ENCODE measurements at regions not wholly inside any gene's neighbourhood (a gene's known extent, or its start where the extent isn't known, plus 50 kb on each side); places are given as distances from the start of the nearest gene placed in this dataset.

- DNase-seq, result no peak
Measured at GRCh38 chr1:24999426-24999825, 69.3 kb upstream of the RUNX3 start.

- no peak for DNase-seq
Measured at GRCh38 chr1:24998563-24999245, 68.6 kb upstream of the RUNX3 start.

- DNase-seq, result no peak
Measured at GRCh38 chr1:24996983-24997893, 67.2 kb upstream of the RUNX3 start.

DNA sequence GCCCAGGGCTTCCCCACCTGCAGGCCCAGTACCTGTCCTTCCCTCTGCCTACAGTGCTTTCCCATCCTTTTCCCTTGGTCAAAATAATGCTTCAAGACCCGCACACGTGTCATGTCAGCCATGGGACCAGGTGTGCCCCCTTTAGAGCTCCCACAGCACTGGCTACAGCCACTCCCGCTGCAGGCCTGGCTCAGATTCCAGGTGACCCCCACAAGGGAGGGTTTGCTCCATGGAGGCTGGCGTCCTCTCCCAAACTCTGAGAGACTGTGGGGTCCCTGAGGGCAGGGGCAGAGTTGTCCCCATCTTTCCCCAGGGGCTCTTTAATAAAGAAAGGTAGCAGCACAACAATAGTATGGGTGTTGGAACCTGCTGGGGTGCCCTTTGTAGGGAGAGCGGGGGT lies 66.4 kb upstream of the RUNX3 start:
- DNase-seq, result no peak

GRCh38 chr1:24995661-24996060 lies 65.6 kb upstream of the RUNX3 start:
- DNase-seq, result no peak

DNA sequence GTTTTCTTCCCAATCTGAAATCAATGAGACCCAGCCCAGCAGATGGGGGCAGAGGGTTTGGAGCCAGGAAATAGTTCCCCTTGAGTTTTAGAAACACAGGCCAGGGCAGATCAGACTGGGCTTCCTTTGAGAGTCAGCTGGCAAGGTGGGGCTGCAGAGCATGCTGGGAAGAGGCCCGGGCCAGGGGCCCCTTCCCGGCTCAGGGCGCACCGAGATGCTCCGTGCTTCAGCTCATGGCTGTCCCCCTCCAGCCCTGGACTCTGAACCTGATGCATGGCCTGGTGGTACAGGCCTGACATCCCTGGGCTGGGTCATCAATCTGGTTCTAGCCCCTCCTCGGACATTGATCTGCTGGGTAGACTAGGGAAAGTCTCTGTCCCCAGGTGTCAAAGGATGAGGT lies 65.1 kb upstream of the RUNX3 start:
- DNase-seq, result no peak

- DNase-seq, result no peak
Measured at GRCh38 chr1:24993871-24994580, 64.0 kb upstream of the RUNX3 start.

DNA sequence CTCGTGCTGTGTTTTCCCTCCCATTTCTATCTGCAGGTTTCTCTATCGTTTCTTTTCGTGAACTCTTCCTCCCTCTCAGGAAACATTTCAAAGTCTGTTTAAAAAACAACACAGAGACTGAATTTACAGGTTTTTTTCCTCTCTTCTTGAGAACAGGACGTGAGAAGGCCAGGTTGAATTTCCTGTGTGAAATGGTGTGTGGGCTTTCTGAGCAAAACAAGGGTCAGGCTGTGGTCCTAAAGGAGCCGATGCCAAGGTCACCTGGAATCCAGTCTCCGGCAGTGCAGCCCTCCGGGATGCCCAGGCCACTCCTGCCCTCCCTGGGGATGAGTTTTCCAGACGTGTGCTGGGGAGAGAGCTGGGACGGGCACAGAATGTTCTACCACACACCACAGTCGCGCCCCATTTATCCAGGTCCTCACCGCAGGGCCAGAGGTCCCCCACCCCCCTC lies 62.7 kb upstream of the RUNX3 start:
- no peak for DNase-seq

- DNase-seq, result no peak
Measured at GRCh38 chr1:24992124-24992760, 62.2 kb upstream of the RUNX3 start.

- DNase-seq, result no peak
Measured at GRCh38 chr1:24991697-24992096, 61.6 kb upstream of the RUNX3 start.

- no peak for DNase-seq
Measured at GRCh38 chr1:24990779-24991641, 60.9 kb upstream of the RUNX3 start.

DNA sequence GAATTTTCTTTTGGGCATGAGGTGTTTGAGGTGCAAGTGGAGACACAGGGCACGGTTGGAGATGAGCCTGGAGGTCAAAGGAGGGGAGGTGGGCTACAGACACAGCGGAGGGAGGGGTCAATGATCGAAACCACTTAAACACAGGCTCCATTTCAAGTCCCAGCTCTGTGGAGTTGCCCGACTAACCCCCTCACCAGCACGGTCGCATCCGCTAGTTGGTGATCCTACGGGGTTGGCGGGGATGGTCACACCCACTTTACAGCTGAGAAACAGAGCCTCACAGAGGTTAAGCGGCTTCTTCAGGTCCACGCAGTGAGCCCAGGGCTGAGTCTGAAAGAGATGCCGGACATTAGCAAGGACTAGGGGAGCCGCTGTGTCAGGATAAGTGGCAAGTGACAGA lies 60.1 kb upstream of the RUNX3 start:
- no peak for DNase-seq

DNA sequence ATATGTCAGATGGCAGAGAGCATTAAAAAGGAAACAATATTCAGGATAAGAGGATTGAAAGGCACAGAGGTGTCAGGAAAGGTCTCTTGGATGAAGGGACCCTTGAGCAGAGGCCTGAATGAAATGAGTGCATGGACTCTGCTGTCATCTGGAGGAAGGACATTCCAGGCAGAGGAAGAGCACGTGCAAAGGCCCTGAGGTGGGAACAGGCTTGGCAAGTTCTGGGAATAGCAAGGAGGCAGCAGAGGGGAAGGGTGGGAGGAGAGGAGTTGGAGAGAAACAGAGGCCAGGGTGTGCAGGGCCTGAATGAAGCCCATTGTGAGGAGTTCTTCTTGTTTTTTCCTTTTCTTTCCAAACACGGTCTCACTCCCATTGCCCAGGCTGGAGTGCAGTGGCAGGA lies 59.0 kb upstream of the RUNX3 start:
- DNase-seq, result no peak

- no peak for DNase-seq
Measured at GRCh38 chr1:24988558-24988912, 58.5 kb upstream of the RUNX3 start.

DNA sequence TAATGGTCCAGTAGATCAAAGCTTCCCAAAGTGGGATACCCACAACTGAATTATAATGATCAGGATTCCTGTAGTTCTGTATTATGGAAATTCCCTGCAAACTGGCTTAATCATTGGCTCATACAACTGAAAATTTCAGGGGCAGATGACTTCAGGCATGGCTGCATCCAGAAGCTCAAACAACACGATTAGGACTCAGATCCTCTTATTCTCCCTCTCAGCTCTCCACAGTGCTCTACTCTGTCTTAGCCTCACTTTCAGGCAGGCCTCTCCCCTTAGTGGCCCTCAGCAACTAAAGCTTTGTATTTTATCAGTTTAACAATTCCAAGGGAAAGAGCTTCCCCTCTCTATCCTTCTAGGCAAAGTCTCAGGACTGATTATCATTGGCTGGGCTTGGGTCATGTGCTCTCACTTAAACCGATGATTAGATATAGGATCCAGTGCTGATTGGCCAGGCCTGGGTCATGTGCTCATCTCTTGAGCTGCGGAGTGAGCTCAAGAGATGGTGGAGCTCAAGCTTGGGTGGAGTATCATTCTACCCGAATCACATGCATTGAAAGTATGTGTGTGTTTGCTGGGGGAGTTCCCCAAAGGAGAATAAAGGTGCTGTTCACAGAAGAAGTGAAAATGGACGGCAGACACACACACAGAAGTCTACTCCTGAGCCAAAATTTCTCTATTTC lies 57.9 kb upstream of the RUNX3 start:
- DNase-seq, result no peak

DNA sequence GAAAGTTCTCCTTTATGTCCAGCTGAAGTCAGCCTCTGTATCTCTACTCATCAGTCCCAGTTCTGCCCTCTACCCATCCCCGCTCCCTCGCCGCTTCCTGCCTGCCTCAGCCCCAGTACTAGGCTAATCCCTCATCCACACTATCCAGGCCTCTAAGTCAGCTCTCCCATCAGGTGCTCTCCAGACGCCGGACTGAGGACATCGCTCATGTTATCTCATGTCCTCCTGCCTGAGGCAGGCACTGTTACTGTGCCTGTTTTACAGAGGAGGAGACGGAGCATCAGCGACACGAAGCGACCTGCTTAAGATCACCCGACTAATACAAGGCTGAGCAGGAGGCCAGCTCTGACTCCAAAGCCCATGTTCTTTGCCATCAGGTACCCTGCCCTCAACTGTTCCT lies 57.3 kb upstream of the RUNX3 start:
- no peak for DNase-seq

- DNase-seq, result no peak
Measured at GRCh38 chr1:24986372-24986965, 56.4 kb upstream of the RUNX3 start.

GRCh38 chr1:24985737-24986136 lies 55.7 kb upstream of the RUNX3 start:
- no peak for DNase-seq

DNA sequence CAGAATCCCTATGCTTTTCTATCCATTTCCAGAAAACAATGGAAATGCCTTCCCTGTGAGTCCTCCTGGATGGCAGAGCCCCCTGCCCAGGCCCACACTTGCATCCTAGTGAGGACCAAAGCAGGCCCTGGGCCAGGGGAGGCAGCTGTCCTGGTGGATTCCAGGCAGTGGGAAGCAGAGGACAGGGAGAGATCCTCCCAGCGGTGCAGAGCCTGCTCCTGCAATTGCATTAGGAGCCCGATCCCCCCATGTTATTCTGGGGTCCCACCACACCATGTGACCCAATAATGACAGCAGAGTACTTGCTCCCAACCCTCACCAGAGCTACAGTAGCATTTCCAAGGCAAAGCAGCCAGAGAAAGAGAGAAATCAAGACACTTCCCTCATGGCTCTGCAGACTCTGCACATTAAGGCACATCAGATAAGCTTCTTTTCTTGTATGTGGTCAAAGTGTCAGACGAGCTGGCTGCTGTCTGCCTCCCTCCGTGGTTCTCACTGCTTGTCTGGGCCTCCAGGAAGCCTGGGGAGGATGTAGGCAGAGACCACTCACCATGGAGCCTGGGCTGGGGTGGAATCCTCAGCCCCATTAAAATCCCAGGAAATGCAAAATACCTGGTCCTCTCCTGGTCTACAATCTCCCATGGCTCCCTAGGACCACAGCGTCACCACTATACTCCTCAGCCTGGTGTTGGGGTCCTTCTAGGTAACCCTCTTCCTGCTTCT lies 54.9 kb upstream of the RUNX3 start:
- DNase-seq, result no peak

DNA sequence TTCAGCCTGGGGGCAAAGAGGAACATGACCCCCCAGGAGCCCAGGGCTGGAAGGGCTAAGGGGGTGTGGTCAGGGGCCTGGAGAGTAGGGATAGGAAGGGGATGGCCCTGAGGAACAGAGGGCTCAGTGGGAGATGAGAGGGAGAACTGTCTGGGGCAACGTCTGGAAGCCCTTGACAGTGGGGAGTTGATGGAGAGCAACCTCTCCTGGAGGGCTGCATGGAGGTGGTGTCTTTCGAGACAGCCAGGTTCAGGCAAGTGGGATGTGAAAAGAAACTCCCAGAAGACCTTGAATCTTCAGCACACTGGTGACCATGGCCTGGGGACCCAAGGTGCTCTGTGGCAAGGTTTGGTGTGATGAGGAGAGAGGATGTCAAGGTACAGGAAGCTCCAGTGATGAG lies 54.2 kb upstream of the RUNX3 start:
- DNase-seq, result no peak

Measured in stimulated activated CD4-positive, alpha-beta T cell treated with anti-CD3 and anti-CD28 coated beads, Interleukin-4, amount 100 ng/mL, for 1 hour (primary cell).